Panc1 (cell line): ENCODE measurements at regions not wholly inside any gene's neighbourhood (a gene's known extent, or its start where the extent isn't known, plus 50 kb on each side); places are given as distances from the start of the nearest gene placed in this dataset.

Experiments used
- ATAC-seq: fragments of 200-7000 bp; cut with Tn5 transposase; 2 replicates; pipeline ENCODE4 v1.9.1; 2020; ENCODE audit warnings: mild to moderate bottlenecking, moderate library complexity
- BruUV-seq: library from RNA; stranded (reverse); fragments of 400-500 nt; replicated peaks from 2 replicates; lab custom pipeline; 2021; lab: Mats Ljungman, UMichigan
- CTCF ChIA-PET: fragments of 300-600 bp; sonication (Branson Sonifier 250); formaldehyde crosslinking; loops from one replicate; lab custom pipeline; 2022; ENCODE audit warnings: antibody characterized with exemption; lab: Charles Lee
- POLR2A ChIA-PET: fragments of 300-600 bp; sonication (Branson Sonifier 250); formaldehyde crosslinking; loops from one replicate; lab custom pipeline; 2022; ENCODE audit warnings: antibody characterized with exemption; lab: Charles Lee
- DNase-seq: peaks from one replicate; pipeline ENCODE4 v3.0.0-alpha.2; 2010; ENCODE audit warnings: low read depth, low spot score
- H3K27ac ChIP-seq: 2 replicates; pipeline ENCODE4 v1.5.1; 2011; ENCODE audit warnings: mild to moderate bottlenecking, low read length, inconsistent platforms
- H3K27me3 ChIP-seq: fragments of 200-500 bp; sonication (Bioruptor generic); 2 replicates; pipeline ENCODE4 v1.6.0; 2014; ENCODE audit warnings: low read length, inconsistent platforms; ENCODE audit not compliant: control insufficient read depth, insufficient read depth
- H3K36me3 ChIP-seq: fragments of 200-500 bp; sonication (Bioruptor generic); 2 replicates; pipeline ENCODE4 v1.5.1; 2014; ENCODE audit warnings: inconsistent platforms, mild to moderate bottlenecking, low read length, moderate library complexity; ENCODE audit not compliant: control insufficient read depth, insufficient read depth
- H3K4me1 ChIP-seq: 2 replicates; pipeline ENCODE4 v1.5.1; 2011; ENCODE audit warnings: inconsistent platforms, mild to moderate bottlenecking, low read length, moderate library complexity; ENCODE audit not compliant: control insufficient read depth, insufficient read depth
- H3K4me3 ChIP-seq, 2 experiments: 2 replicates each; pipeline ENCODE4 v1.5.1; 2011 to 2012; ENCODE audit warnings: low read depth in 2 of 2, low read length in 2 of 2, mild to moderate bottlenecking in 2 of 2, inconsistent platforms in 1 of 2, moderate library complexity in 1 of 2
- H3K9me3 ChIP-seq: fragments of 200-500 bp; sonication (Bioruptor generic); 2 replicates; pipeline ENCODE4 v1.5.1; 2014; ENCODE audit warnings: low read depth, mild to moderate bottlenecking, inconsistent platforms, low read length, moderate library complexity; ENCODE audit not compliant: control insufficient read depth, insufficient read depth
- POLR2AphosphoS5 ChIP-seq: IDR thresholded peaks from 2 replicates; pipeline ENCODE4 v1.6.1; 2012; ENCODE audit warnings: mild to moderate bottlenecking, low read depth, low read length, moderate library complexity
- SIN3A ChIP-seq: IDR thresholded peaks from 2 replicates; pipeline ENCODE4 v1.6.1; 2012; ENCODE audit warnings: low read depth, mild to moderate bottlenecking, low read length, moderate library complexity, borderline replicate concordance; ENCODE audit not compliant: insufficient read depth
- TCF7L2 ChIP-seq: IDR thresholded peaks from 2 replicates; pipeline ENCODE4 v1.6.1; 2011; ENCODE audit warnings: mild to moderate bottlenecking, low read depth, low read length, inconsistent platforms
- in situ Hi-C: cut with HindIII; loops from 2 replicates; pipeline ENCODE4 v1.10.0; 2016; ENCODE audit warnings: low sequenced_read_pairs, low pct_unique_long_range_greater_than_20kb
- intact Hi-C: fragments of 100-400 bp; cut with micrococcal nuclease; formaldehyde crosslinking; loops from one replicate; pipeline ENCODE4 v1.10.0; 2022; ENCODE audit not compliant: unreplicated experiment
- TF ChIP-seq, protein P1 (sequence below), 2 experiments: IDR thresholded peaks; 2 replicates each; pipeline ENCODE4 v1.6.1; 2011 to 2012; ENCODE audit warnings: low read depth in 2 of 2, control low read depth in 1 of 2, low read length in 1 of 2, mild to moderate bottlenecking in 1 of 2, moderate library complexity in 1 of 2; ENCODE audit not compliant: insufficient read depth in 1 of 2
- TF ChIP-seq, protein P2 (sequence below): fragments of 450-650 bp; IDR thresholded peaks from 2 replicates; pipeline ENCODE4 v1.5.1; 2017; ENCODE audit warnings: mild to moderate bottlenecking

DNA sequence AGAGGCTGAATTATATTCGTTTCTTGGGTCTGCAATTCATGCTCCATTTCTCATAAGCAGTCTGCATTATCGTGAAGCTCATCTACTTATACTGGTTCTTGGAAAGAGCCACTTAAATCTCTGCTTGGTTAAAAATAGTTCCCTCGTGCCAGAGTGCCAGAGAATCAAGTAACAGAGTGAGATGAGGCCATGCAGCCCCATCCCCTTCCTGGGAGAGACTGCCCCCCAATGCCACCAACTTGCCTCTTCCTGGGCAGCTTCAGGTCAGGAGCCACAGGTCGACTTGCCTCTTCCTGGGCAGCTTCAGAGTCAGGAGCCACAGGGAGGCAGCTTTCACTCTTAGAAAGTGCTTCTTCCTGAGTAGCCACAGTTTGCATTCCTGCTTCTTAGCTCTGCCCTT is 223.9 kb upstream of the ZBED5 start:
- TF ChIP-seq, protein P1, sequence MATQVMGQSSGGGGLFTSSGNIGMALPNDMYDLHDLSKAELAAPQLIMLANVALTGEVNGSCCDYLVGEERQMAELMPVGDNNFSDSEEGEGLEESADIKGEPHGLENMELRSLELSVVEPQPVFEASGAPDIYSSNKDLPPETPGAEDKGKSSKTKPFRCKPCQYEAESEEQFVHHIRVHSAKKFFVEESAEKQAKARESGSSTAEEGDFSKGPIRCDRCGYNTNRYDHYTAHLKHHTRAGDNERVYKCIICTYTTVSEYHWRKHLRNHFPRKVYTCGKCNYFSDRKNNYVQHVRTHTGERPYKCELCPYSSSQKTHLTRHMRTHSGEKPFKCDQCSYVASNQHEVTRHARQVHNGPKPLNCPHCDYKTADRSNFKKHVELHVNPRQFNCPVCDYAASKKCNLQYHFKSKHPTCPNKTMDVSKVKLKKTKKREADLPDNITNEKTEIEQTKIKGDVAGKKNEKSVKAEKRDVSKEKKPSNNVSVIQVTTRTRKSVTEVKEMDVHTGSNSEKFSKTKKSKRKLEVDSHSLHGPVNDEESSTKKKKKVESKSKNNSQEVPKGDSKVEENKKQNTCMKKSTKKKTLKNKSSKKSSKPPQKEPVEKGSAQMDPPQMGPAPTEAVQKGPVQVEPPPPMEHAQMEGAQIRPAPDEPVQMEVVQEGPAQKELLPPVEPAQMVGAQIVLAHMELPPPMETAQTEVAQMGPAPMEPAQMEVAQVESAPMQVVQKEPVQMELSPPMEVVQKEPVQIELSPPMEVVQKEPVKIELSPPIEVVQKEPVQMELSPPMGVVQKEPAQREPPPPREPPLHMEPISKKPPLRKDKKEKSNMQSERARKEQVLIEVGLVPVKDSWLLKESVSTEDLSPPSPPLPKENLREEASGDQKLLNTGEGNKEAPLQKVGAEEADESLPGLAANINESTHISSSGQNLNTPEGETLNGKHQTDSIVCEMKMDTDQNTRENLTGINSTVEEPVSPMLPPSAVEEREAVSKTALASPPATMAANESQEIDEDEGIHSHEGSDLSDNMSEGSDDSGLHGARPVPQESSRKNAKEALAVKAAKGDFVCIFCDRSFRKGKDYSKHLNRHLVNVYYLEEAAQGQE (IDR thresholded peaks at IDR 0.05; ENCODE audit: insufficient read depth in 1 of 2, low read depth in 2 of 2, low read length in 1 of 2) = no peak
- TF ChIP-seq, protein P2, sequence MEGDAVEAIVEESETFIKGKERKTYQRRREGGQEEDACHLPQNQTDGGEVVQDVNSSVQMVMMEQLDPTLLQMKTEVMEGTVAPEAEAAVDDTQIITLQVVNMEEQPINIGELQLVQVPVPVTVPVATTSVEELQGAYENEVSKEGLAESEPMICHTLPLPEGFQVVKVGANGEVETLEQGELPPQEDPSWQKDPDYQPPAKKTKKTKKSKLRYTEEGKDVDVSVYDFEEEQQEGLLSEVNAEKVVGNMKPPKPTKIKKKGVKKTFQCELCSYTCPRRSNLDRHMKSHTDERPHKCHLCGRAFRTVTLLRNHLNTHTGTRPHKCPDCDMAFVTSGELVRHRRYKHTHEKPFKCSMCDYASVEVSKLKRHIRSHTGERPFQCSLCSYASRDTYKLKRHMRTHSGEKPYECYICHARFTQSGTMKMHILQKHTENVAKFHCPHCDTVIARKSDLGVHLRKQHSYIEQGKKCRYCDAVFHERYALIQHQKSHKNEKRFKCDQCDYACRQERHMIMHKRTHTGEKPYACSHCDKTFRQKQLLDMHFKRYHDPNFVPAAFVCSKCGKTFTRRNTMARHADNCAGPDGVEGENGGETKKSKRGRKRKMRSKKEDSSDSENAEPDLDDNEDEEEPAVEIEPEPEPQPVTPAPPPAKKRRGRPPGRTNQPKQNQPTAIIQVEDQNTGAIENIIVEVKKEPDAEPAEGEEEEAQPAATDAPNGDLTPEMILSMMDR = no peak; the same call in 1 of the 2 replicates
- TF ChIP-seq TCF7L2 (no peak), SIN3A (no peak), POLR2AphosphoS5 (no peak)
- no TSS peak for BruUV-seq
- no peak for DNase-seq
- in situ Hi-C loops = no loop called here
- peaks cover 15% of the 10 kb centered on the region for H3K27me3 ChIP-seq
- no peak for ATAC-seq
- POLR2A ChIA-PET = no interaction called here
- no peaks in the 10 kb centered on the region for H3K36me3 ChIP-seq
- CTCF ChIA-PET = no interaction called here
- H3K27ac ChIP-seq = no peak overlapping the region
- H3K4me1 ChIP-seq = no peaks in the 10 kb centered on the region
- H3K4me3 ChIP-seq = no peak overlapping the region
- H3K9me3 ChIP-seq = no peaks in the 10 kb centered on the region
- intact Hi-C loops = no loop called here

DNA sequence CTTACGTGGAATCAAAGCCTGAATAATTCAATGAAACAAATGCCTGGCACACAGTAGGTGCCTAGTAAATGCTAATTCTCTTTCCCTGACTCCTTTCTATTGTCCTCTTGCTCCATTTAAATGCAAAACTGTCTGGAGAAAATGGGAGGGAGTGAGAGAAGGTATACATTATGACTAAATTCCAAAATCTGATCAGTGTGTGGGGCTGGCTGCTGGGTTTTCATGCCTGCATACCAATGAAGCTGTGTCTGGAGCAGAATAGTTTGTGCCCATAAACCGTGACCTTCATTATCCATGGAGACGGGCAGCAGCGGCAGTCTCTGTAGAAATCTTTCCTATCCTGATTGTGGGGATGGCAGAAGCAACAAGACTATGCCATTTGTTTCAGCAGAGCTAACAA is 223.4 kb upstream of the ZBED5 start:
- no peaks in the 10 kb centered on the region for H3K4me1 ChIP-seq
- ChIA-PET POLR2A (no interaction called here), CTCF (no interaction called here)
- DNase-seq (no peak), ATAC-seq (no peak)
- H3K4me3 ChIP-seq = no peak overlapping the region
- no TSS peak for BruUV-seq
- no peaks in the 10 kb centered on the region for H3K9me3 ChIP-seq
- in situ Hi-C loops = no loop called here
- no peak for TF ChIP-seq SIN3A
- TF ChIP-seq, protein P2 = no peak
- no peak for TF ChIP-seq POLR2AphosphoS5
- TF ChIP-seq, protein P1 (IDR thresholded peaks at IDR 0.05; ENCODE audit: insufficient read depth in 1 of 2, low read depth in 2 of 2, low read length in 1 of 2) = no peak
- no peak for TF ChIP-seq TCF7L2
- no peaks in the 10 kb centered on the region for H3K36me3 ChIP-seq
- intact Hi-C loops = no loop called here
- peaks cover 15% of the 10 kb centered on the region for H3K27me3 ChIP-seq
- no peak overlapping the region for H3K27ac ChIP-seq
